Body of pancreas (tissue), 4 donors: ENCODE measurements at regions not wholly inside any gene's neighbourhood (a gene's known extent, or its start where the extent isn't known, plus 50 kb on each side); places are given as distances from the start of the nearest gene placed in this dataset.

Experiments
- CTCF ChIP-seq, 7 experiments: fragments of 450-650 bp in 4 of 7; fragments of 200-600 bp in 3 of 7; sonication (generic) in 3 of 7; IDR thresholded peaks; one replicate each; pipeline ENCODE4 v1.5.1; 2016 to 2019; ENCODE audit warnings: antibody characterized with exemption in 7 of 7
- POLR2A ChIP-seq, 3 donors: fragments of 450-650 bp; IDR thresholded peaks; one replicate each; pipeline ENCODE4 v1.6.1; 2016; ENCODE audit warnings: antibody characterized with exemption in 3 of 3, mild to moderate bottlenecking in 2 of 3

- no peak for TF ChIP-seq CTCF (IDR thresholded peaks at IDR 0.05)
- no peak for TF ChIP-seq POLR2A (IDR thresholded peaks at IDR 0.05)
Observed at GRCh38 chr11:104830508-104830907, 67.8 kb downstream of the CASP12 start.
